Lower leg skin (tissue), 4 donors: ENCODE measurements at regions not wholly inside any gene's neighbourhood (a gene's known extent, or its start where the extent isn't known, plus 50 kb on each side); places are given as distances from the start of the nearest gene placed in this dataset.

ENCODE experiments used
- DNase-seq, 2 donors: peaks; one replicate each; pipeline ENCODE4 v3.0.0-alpha.2; 2019; ENCODE audit warnings: low spot score in 2 of 2
- H3K4me3 ChIP-seq: fragments of 200-600 bp; sonication (generic); 2 replicates; pipeline ENCODE4 v1.5.1; 2017; ENCODE audit warnings: mild to moderate bottlenecking, low read depth; ENCODE audit not compliant: poor library complexity, severe bottlenecking
- POLR2A ChIP-seq, 2 donors: fragments of 450-650 bp; IDR thresholded peaks; one replicate each; pipeline ENCODE4 v1.6.1; 2016 to 2017; ENCODE audit warnings: antibody characterized with exemption in 2 of 2, mild to moderate bottlenecking in 1 of 2, moderate library complexity in 1 of 2
- WGBS, 2 donors: methylation state at CpG; one replicate each; pipeline ENCODE4 v1.1.5; 2018; 5-methylcytosine and 5-hydroxymethylcytosine counted together
- intact Hi-C: fragments of 100-400 bp; cut with DNase I; formaldehyde crosslinking; loops from one replicate; pipeline ENCODE4 v1.15.0; 2023; ENCODE audit warnings: low total_unique reads
- TF ChIP-seq, protein P1 (sequence below), 3 donors: fragments of 450-650 bp; IDR thresholded peaks; one replicate each; pipeline ENCODE4 v1.5.1; 2016; ENCODE audit warnings: antibody characterized with exemption in 3 of 3, mild to moderate bottlenecking in 3 of 3, moderate library complexity in 2 of 3

DNA sequence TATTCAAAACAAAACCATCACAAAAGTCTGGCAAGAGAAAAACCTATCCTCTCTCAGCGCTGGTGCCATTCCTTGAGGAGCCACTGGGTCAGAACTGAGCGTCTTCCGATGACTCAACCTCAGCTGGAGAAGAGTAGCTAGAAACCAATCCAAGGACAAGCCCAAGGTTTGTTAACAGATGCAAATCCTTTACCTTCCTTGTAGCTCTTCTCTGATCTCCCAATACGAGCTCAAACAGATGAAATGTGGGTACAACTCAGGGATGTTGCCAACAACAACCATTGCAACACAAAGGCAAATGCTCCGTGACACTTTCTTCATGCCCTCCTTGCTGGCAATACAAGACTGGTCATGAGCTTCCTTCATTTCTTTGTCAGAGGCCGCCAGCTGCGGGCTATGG lies 337.1 kb downstream of the SIPA1L2 start:
- DNase-seq = peak in 1 of 2 donors; percentile 32
- H3K4me3 ChIP-seq = no peak overlapping the region
- TF ChIP-seq, protein P1, sequence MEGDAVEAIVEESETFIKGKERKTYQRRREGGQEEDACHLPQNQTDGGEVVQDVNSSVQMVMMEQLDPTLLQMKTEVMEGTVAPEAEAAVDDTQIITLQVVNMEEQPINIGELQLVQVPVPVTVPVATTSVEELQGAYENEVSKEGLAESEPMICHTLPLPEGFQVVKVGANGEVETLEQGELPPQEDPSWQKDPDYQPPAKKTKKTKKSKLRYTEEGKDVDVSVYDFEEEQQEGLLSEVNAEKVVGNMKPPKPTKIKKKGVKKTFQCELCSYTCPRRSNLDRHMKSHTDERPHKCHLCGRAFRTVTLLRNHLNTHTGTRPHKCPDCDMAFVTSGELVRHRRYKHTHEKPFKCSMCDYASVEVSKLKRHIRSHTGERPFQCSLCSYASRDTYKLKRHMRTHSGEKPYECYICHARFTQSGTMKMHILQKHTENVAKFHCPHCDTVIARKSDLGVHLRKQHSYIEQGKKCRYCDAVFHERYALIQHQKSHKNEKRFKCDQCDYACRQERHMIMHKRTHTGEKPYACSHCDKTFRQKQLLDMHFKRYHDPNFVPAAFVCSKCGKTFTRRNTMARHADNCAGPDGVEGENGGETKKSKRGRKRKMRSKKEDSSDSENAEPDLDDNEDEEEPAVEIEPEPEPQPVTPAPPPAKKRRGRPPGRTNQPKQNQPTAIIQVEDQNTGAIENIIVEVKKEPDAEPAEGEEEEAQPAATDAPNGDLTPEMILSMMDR (IDR thresholded peaks at IDR 0.05) = no peak
- no peak for TF ChIP-seq POLR2A (IDR thresholded peaks at IDR 0.05)
- intact Hi-C loops = no loop called here
- 54 to 60% methylated on average over 7 of the region's 7 CpGs for WGBS, 2 donors

DNA sequence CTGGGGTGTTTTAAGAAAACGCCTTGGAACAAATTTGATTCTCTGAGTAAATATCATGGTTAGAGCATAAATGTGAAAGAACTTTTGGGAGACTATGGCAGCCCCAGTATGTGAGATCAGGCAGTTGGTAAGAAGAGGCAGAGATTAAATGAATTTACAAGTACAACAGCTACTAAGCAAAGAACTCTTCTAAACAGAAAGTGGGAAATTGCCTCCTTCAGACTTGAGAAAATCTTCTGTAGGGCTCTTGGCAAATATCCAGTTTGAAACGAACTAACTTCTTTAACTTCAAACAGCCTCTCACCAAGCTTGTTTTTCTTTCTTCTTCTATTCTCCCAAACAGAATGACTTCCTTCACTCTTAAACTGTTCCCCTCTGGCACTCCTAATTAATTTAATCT lies 337.7 kb downstream of the SIPA1L2 start:
- no peak for DNase-seq
- H3K4me3 ChIP-seq = no peak overlapping the region
- intact Hi-C loops = no loop called here
- no peak for TF ChIP-seq POLR2A (IDR thresholded peaks at IDR 0.05)
- TF ChIP-seq, protein P1 (IDR thresholded peaks at IDR 0.05) = no peak
- 25 to 30% methylated on average over 2 of the region's 2 CpGs for WGBS, 2 donors

DNA sequence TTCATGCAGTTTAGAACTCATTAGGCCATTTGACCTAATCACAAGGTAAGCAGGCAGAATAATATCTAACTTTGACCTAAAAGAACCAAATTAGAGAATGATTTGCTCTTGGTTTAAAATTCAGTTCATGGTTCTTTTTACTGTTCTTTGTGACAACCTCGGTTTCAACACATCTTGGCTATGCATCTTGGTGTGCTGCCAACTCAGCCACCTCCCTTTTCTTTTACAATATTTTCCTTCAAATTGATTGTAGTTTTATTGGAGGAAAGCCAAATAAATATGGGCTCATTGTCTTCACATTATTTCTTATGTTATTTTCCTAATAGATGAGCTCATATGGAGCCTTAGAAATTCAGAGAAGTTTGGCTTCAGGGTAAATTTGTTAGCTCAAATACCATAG lies 338.3 kb downstream of the SIPA1L2 start:
- peak; percentile 64 to 89 for DNase-seq
- intact Hi-C loops = no loop called here
- TF ChIP-seq, protein P1 (IDR thresholded peaks at IDR 0.05) = no peak
- no peak overlapping the region for H3K4me3 ChIP-seq
- 18 to 25% methylated on average over 1 of the region's 1 CpG for WGBS, 2 donors

DNA sequence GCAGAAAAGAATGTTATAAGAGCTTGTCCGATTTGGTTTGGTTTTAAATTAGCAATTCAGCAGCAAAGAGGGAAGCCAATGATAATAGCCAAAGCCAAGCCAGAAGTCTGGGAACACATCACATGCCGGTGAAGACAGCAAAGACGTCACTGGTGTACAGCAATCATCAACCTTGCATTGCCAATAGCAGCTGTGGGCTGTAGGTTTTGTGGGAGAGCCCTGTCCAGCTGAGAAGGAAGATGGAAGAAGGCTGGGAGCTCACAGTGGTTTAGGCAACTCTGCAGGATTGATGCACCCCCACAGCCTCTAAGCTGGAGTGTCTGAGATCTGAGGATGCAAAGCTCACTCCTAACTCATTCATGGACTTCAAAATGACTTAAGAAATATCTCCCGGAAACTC lies 338.7 kb downstream of the SIPA1L2 start:
- no peak for TF ChIP-seq POLR2A (IDR thresholded peaks at IDR 0.05)
- TF ChIP-seq, protein P1 (IDR thresholded peaks at IDR 0.05) = no peak
- DNase-seq = peak in 1 of 2 donors; percentile 54
- 61 to 65% methylated on average over 4 of the region's 4 CpGs for WGBS, 2 donors

DNA sequence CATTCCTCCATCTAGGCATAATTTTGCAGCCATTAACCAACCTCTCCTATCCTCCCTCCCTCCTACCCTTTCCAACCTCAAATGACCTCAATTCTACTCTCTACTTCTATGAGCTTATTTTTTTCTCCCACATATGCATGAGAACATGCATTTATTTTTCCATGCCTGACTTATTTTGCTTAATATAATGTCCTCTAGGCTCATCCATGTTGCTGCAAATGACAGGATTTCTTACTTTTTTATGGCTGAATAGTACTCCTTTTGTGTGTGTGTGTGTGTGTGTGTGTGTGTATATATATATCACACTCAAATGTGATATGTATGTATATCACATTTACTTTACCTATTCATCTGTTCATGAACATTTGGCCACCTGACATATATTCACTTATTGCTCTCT lies 339.4 kb downstream of the SIPA1L2 start:
- H3K4me3 ChIP-seq = no peak overlapping the region
- TF ChIP-seq, protein P1 (IDR thresholded peaks at IDR 0.05) = no peak
- no peak for TF ChIP-seq POLR2A (IDR thresholded peaks at IDR 0.05)
- intact Hi-C loops = no loop called here

More for the DNA sequence above, 338.7 kb downstream of the SIPA1L2 start:
- no peak overlapping the region for H3K4me3 ChIP-seq
- intact Hi-C loops = no loop called here

More for the DNA sequence above, 339.4 kb downstream of the SIPA1L2 start:
- DNase-seq = no peak
